HCT116 (cell line): ENCODE measurements at regions not wholly inside any gene's neighbourhood (a gene's known extent, or its start where the extent isn't known, plus 50 kb on each side); places are given as distances from the start of the nearest gene placed in this dataset.
A peak's percentile ranks its signal among the peaks of the same experiment; 100 is the strongest.

Experiments used
- ATAC-seq: fragments of 200-7000 bp; cut with Tn5 transposase; 2 replicates; pipeline ENCODE4 v1.9.1; 2020; ENCODE audit warnings: mild to moderate bottlenecking, moderate library complexity
- BruUV-seq: library from RNA; stranded (reverse); fragments of 400-500 nt; replicated peaks from 2 replicates; lab custom pipeline; 2021; lab: Mats Ljungman, UMichigan
- CTCF ChIA-PET: fragments of 300-600 bp; sonication (Branson Sonifier 250); formaldehyde crosslinking; loops from one replicate; lab custom pipeline; 2021; ENCODE audit warnings: antibody characterized with exemption; lab: Charles Lee
- POLR2A ChIA-PET: fragments of 300-600, 350-600 bp; sonication (Branson Sonifier 250); formaldehyde crosslinking; loops from one replicate; lab custom pipeline; 2021; ENCODE audit warnings: antibody characterized with exemption; lab: Charles Lee
- RAD21 ChIA-PET, 2 experiments: fragments of 300-600 bp; sonication (Branson Sonifier 250); formaldehyde crosslinking; loops; one replicate each; lab custom pipeline; 2023; ENCODE audit warnings: low total read pairs in 2 of 2; ENCODE audit not compliant: uncharacterized antibody in 2 of 2, unreplicated experiment in 2 of 2, low non-redundant PET in 1 of 2; lab: Charles Lee
- DNase-seq: peaks from one replicate; pipeline ENCODE4 v3.0.0-alpha.2; 2010; ENCODE audit warnings: low read depth, low spot score
- H2AFZ ChIP-seq: fragments of 200-600 bp; shearing (Covaris generic), sonication (generic); 2 replicates; pipeline ENCODE4 v1.6.1; 2017; ENCODE audit warnings: low read depth, mixed run types, mixed read lengths, antibody characterized with exemption, low read length; ENCODE audit not compliant: poor library complexity, severe bottlenecking
- H3K27ac ChIP-seq: 2 replicates; pipeline ENCODE4 v1.5.1; 2012; ENCODE audit warnings: low read depth, low read length
- H3K27me3 ChIP-seq: fragments of 200-600 bp; sonication (generic); 2 replicates; pipeline ENCODE4 v1.6.1; 2016; ENCODE audit warnings: mixed run types, low read length, mixed read lengths; ENCODE audit not compliant: insufficient read depth
- H3K36me3 ChIP-seq, 2 experiments: fragments of 200-500 bp in 1 of 2; fragments of 200-600 bp in 1 of 2; sonication (Bioruptor generic) in 1 of 2; sonication (generic) in 1 of 2; 2 replicates each; pipeline versions ENCODE4 v1.5.1 to v1.6.1; 2014 to 2016; ENCODE audit warnings: low read length in 2 of 2, inconsistent platforms in 1 of 2, mixed read lengths in 1 of 2, mixed run types in 1 of 2; ENCODE audit not compliant: insufficient read depth in 2 of 2, control insufficient read depth in 1 of 2
- H3K4me1 ChIP-seq, 2 experiments: fragments of 200-600 bp in 1 of 2; sonication (generic) in 1 of 2; 2 replicates each; pipeline versions ENCODE4 v1.5.1 to v1.6.1; 2012 to 2017; ENCODE audit warnings: low read length in 2 of 2, inconsistent platforms in 1 of 2, mild to moderate bottlenecking in 1 of 2, mixed read lengths in 1 of 2, mixed run types in 1 of 2, moderate library complexity in 1 of 2; ENCODE audit not compliant: insufficient read depth in 2 of 2, control insufficient read depth in 1 of 2
- H3K4me2 ChIP-seq: fragments of 200-600 bp; sonication (generic); 2 replicates; pipeline ENCODE4 v1.6.1; 2017; ENCODE audit warnings: mixed run types, low read length, mixed read lengths
- H3K4me3 ChIP-seq, 2 experiments: fragments of 200-600 bp in 1 of 2; sonication (generic) in 1 of 2; replicated peaks in 1 of 2; 2 replicates each; pipeline ENCODE4 v1.5.1; 2011 to 2016; ENCODE audit warnings: low read length in 2 of 2, control low read depth in 1 of 2, low read depth in 1 of 2, mild to moderate bottlenecking in 1 of 2, mixed read lengths in 1 of 2, mixed run types in 1 of 2
- H3K79me2 ChIP-seq: fragments of 200-600 bp; sonication (generic); 2 replicates; pipeline ENCODE4 v1.6.1; 2017; ENCODE audit warnings: mild to moderate bottlenecking, mixed run types, low read length, moderate library complexity, mixed read lengths; ENCODE audit not compliant: insufficient read depth
- H3K9ac ChIP-seq: fragments of 200-600 bp; sonication (generic); 2 replicates; pipeline ENCODE4 v1.6.1; 2016; ENCODE audit warnings: low read length, mixed read lengths
- H3K9me2 ChIP-seq: fragments of 200-600 bp; sonication (generic), shearing (Covaris generic); 2 replicates; pipeline ENCODE4 v1.6.1; 2017; ENCODE audit warnings: mixed run types, mild to moderate bottlenecking, moderate library complexity; ENCODE audit not compliant: insufficient read depth
- H3K9me3 ChIP-seq, 2 experiments: fragments of 200-500 bp in 1 of 2; fragments of 200-600 bp in 1 of 2; sonication (Bioruptor generic) in 1 of 2; sonication (generic) in 1 of 2; 2 replicates each; pipeline ENCODE4 v1.6.1; 2014 to 2017; ENCODE audit warnings: low read length in 2 of 2, mixed read lengths in 2 of 2, inconsistent platforms in 1 of 2, low read depth in 1 of 2, mild to moderate bottlenecking in 1 of 2, mixed run types in 1 of 2, moderate library complexity in 1 of 2; ENCODE audit not compliant: control insufficient read depth in 1 of 2, insufficient read depth in 1 of 2
- H4K20me1 ChIP-seq: fragments of 200-600 bp; sonication (generic), shearing (Covaris generic); 2 replicates; pipeline ENCODE4 v1.6.1; 2017; ENCODE audit warnings: mixed run types, mild to moderate bottlenecking, moderate library complexity; ENCODE audit not compliant: insufficient read depth
- CBX3 ChIP-seq: IDR thresholded peaks from 2 replicates; pipeline ENCODE4 v1.6.1; 2012; ENCODE audit warnings: low read depth
- CTCF ChIP-seq, 3 experiments: fragments of 200-600 bp in 1 of 3; sonication (generic) in 1 of 3; IDR thresholded peaks in 2 of 3; conservative IDR thresholded peaks in 1 of 3; 2 replicates each; pipeline ENCODE4 v1.5.1; 2012 to 2017; ENCODE audit warnings: low read depth in 2 of 3, low read length in 2 of 3, antibody characterized with exemption in 1 of 3, borderline replicate concordance in 1 of 3, control low read depth in 1 of 3, mild to moderate bottlenecking in 1 of 3, mixed read lengths in 1 of 3, mixed run types in 1 of 3, moderate library complexity in 1 of 3; ENCODE audit not compliant: insufficient read depth in 1 of 3
- EGR1 ChIP-seq: IDR thresholded peaks from 2 replicates; pipeline ENCODE4 v1.6.1; 2012; ENCODE audit warnings: low read depth
- EZH2phosphoT487 ChIP-seq: fragments of 200-600 bp; IDR thresholded peaks from 2 replicates; pipeline ENCODE4 v1.6.1; 2018; ENCODE audit warnings: antibody characterized with exemption, borderline replicate concordance
- JUND ChIP-seq: IDR thresholded peaks from 2 replicates; pipeline ENCODE4 v1.6.1; 2012
- RAD21 ChIP-seq: IDR thresholded peaks from 2 replicates; pipeline ENCODE4 v1.6.1; 2012; ENCODE audit warnings: low read depth, mild to moderate bottlenecking
- REST ChIP-seq: IDR thresholded peaks from 2 replicates; pipeline ENCODE4 v1.6.1; 2012; ENCODE audit warnings: low read depth
- SIN3A ChIP-seq: IDR thresholded peaks from 2 replicates; pipeline ENCODE4 v1.6.1; 2012; ENCODE audit warnings: low read depth
- SP1 ChIP-seq: IDR thresholded peaks from 2 replicates; pipeline ENCODE4 v1.6.1; 2012; ENCODE audit warnings: low read depth
- SRF ChIP-seq: IDR thresholded peaks from 2 replicates; pipeline ENCODE4 v1.6.1; 2012; ENCODE audit warnings: low read depth
- TCF7L2 ChIP-seq: IDR thresholded peaks from 2 replicates; pipeline ENCODE4 v1.7.0; 2011; ENCODE audit warnings: borderline replicate concordance, inconsistent platforms; ENCODE audit not compliant: insufficient read depth, insufficient read length; ENCODE audit errors: extremely low read depth
- YY1 ChIP-seq: IDR thresholded peaks from 2 replicates; pipeline ENCODE4 v1.6.1; 2011; ENCODE audit warnings: low read length, low read depth, moderate library complexity, mild to moderate bottlenecking; ENCODE audit not compliant: insufficient replicate concordance; ENCODE audit errors: extremely low read depth
- ZBTB33 ChIP-seq: IDR thresholded peaks from 2 replicates; pipeline ENCODE4 v1.6.1; 2011; ENCODE audit warnings: mild to moderate bottlenecking, low read length, moderate library complexity; ENCODE audit not compliant: insufficient replicate concordance; ENCODE audit errors: extremely low read depth
- ZFX ChIP-seq: fragments of 450-650 bp; IDR thresholded peaks from 2 replicates; pipeline ENCODE4 v1.6.1; 2017
- ZNF274 ChIP-seq: fragments of 200-500 bp; sonication (Bioruptor generic); IDR thresholded peaks from 2 replicates; pipeline ENCODE4 v1.6.1; 2014; ENCODE audit warnings: mild to moderate bottlenecking, low read depth, low read length, inconsistent platforms
- intact Hi-C: fragments of 100-400 bp; cut with micrococcal nuclease; formaldehyde crosslinking; loops from 2 replicates; pipeline ENCODE4 v1.10.0; 2022

- ChIA-PET CTCF (no interaction called here), RAD21 (no interaction called here), POLR2A (no interaction called here)
- no peaks in the 10 kb centered on the region for H3K9me3 ChIP-seq
- no TSS peak for BruUV-seq
- no peak overlapping the region for H3K4me3 ChIP-seq
- H3K79me2 ChIP-seq: no peaks in the 10 kb centered on the region
- H3K9me2 ChIP-seq: no peaks in the 10 kb centered on the region
- no peaks in the 10 kb centered on the region for H3K36me3 ChIP-seq
- H4K20me1 ChIP-seq: no peaks in the 10 kb centered on the region
- no peak overlapping the region for H2AFZ ChIP-seq
- DNase-seq: no peak
- no peak overlapping the region for H3K27ac ChIP-seq
- no peak overlapping the region for H3K9ac ChIP-seq
- TF ChIP-seq TCF7L2 (no peak), REST (no peak), SIN3A (no peak), SRF (no peak), JUND (no peak), EGR1 (no peak), ZNF274 (no peak), ZBTB33 (no peak), CBX3 (no peak), YY1 (no peak), EZH2phosphoT487 (no peak), CTCF (IDR thresholded peaks at IDR 0.05 in 2 of 3, conservative IDR thresholded peaks at IDR 0.05 in 1 of 3; ENCODE audit: borderline replicate concordance in 1 of 3, insufficient read depth in 1 of 3, low read depth in 2 of 3, low read length in 2 of 3) (0 out of 6 replicates have a peak, but pooled peaks of 1 of the 3 experiments have one; percentile 28), RAD21 (peak; percentile 52), SP1 (no peak), ZFX (no peak)
- no peak; the same call in 1 of the 2 replicates for ATAC-seq
- intact Hi-C loops: loop anchor here (5.0 kb wide), 1 partner anchor 125 kb away; no protein-coding TSS in a partner anchor
- peaks cover 5 to 23% of the 10 kb centered on the region in 2 experiments; a peak in 3 of 4 replicates for H3K4me1 ChIP-seq
- no peak overlapping the region for H3K4me2 ChIP-seq
- H3K27me3 ChIP-seq: no peaks in the 10 kb centered on the region
Observed at GRCh38 chr2:12881952-12882351, 165.2 kb downstream of the TRIB2 start.
